ENCODE measurements at regions not wholly inside any gene's neighbourhood (a gene's known extent, or its start where the extent isn't known, plus 50 kb on each side); places are given as distances from the start of the nearest gene placed in this dataset.

- DNase-seq = no peak
Measured at GRCh38 chr10:36191009-36191408, 548.9 kb upstream of the FZD8 start.

- no peak for DNase-seq
Measured at GRCh38 chr10:36188461-36188860, 546.4 kb upstream of the FZD8 start.

GRCh38 chr10:36188080-36188453, 546.0 kb upstream of the FZD8 start:
- no peak for DNase-seq

GRCh38 chr10:36187380-36188079, 545.4 kb upstream of the FZD8 start:
- no peak for DNase-seq

GRCh38 chr10:36185097-36185496, 543.0 kb upstream of the FZD8 start:
- no peak for DNase-seq

GRCh38 chr10:36183726-36184125, 541.6 kb upstream of the FZD8 start:
- no peak for DNase-seq

GRCh38 chr10:36183056-36183455, 541.0 kb upstream of the FZD8 start:
- no peak for DNase-seq

- no peak for DNase-seq
Measured at GRCh38 chr10:36182606-36183005, 540.5 kb upstream of the FZD8 start.

GRCh38 chr10:36182179-36182566, 540.1 kb upstream of the FZD8 start:
- DNase-seq = no peak

- no peak for DNase-seq
Measured at GRCh38 chr10:36181426-36182178, 539.5 kb upstream of the FZD8 start.

- DNase-seq = no peak
Measured at GRCh38 chr10:36178616-36179015, 536.5 kb upstream of the FZD8 start.

GRCh38 chr10:36177071-36177470, 535.0 kb upstream of the FZD8 start:
- DNase-seq = no peak

GRCh38 chr10:36175954-36176353, 533.9 kb upstream of the FZD8 start:
- DNase-seq = no peak

GRCh38 chr10:36173364-36173763, 531.3 kb upstream of the FZD8 start:
- DNase-seq = no peak

GRCh38 chr10:36171953-36172940, 530.2 kb upstream of the FZD8 start:
- no peak for DNase-seq

GRCh38 chr10:36171556-36171952, 529.5 kb upstream of the FZD8 start:
- no peak for DNase-seq

GRCh38 chr10:36170943-36171501, 528.9 kb upstream of the FZD8 start:
- no peak for DNase-seq

- DNase-seq = no peak
Measured at GRCh38 chr10:36170142-36170719, 528.1 kb upstream of the FZD8 start.

GRCh38 chr10:36168777-36169176, 526.7 kb upstream of the FZD8 start:
- no peak for DNase-seq

- DNase-seq = no peak
Measured at GRCh38 chr10:36164556-36165504, 522.7 kb upstream of the FZD8 start.

GRCh38 chr10:36163827-36164226, 521.7 kb upstream of the FZD8 start:
- no peak for DNase-seq

- DNase-seq = no peak
Measured at GRCh38 chr10:36157486-36157885, 515.4 kb upstream of the FZD8 start.

All from NCI-H1105 (cell line).